HepG2 (cell line): ENCODE measurements at regions not wholly inside any gene's neighbourhood (a gene's known extent, or its start where the extent isn't known, plus 50 kb on each side); places are given as distances from the start of the nearest gene placed in this dataset.

Experiments
- E2F2 ChIP-seq: sonication (generic); formaldehyde crosslinking; IDR thresholded peaks from 2 replicates; pipeline ENCODE4 v1.4.0; 2020; ENCODE audit warnings: missing genetic modification reagents, borderline replicate concordance
- FOXK1 ChIP-seq: sonication (generic); formaldehyde crosslinking; IDR thresholded peaks from 2 replicates; pipeline ENCODE4 v1.4.0; 2020; ENCODE audit warnings: low read depth, missing genetic modification reagents, borderline replicate concordance
- HNRNPLL ChIP-seq: fragments of 200-400 bp; formaldehyde crosslinking; IDR thresholded peaks from 2 replicates; pipeline ENCODE4 v1.6.1; 2017; ENCODE audit warnings: mild to moderate bottlenecking, low read depth, low read length; ENCODE audit not compliant: poor library complexity, severe bottlenecking
- MTA1 ChIP-seq: sonication (generic); formaldehyde crosslinking; IDR thresholded peaks from 2 replicates; pipeline ENCODE4 v1.4.0; 2020; ENCODE audit warnings: missing genetic modification reagents, mild to moderate bottlenecking, borderline replicate concordance
- MYNN ChIP-seq: sonication (generic); formaldehyde crosslinking; IDR thresholded peaks from 2 replicates; pipeline ENCODE4 v1.4.0; 2020; ENCODE audit warnings: mild to moderate bottlenecking, low read depth, missing genetic modification reagents
- PBX2 ChIP-seq: IDR thresholded peaks from 2 replicates; pipeline ENCODE4 v1.6.1; 2016; ENCODE audit warnings: control low read depth
- SRSF9 ChIP-seq: fragments of 200-400 bp; formaldehyde crosslinking; IDR thresholded peaks from 2 replicates; pipeline ENCODE4 v1.6.1; 2018; ENCODE audit warnings: borderline replicate concordance, mild to moderate bottlenecking, low read depth, low read length; ENCODE audit not compliant: insufficient read depth, poor library complexity, severe bottlenecking
- SRY ChIP-seq: sonication (generic); formaldehyde crosslinking; IDR thresholded peaks from 2 replicates; pipeline ENCODE4 v1.8.0; 2022; ENCODE audit warnings: mild to moderate bottlenecking, missing genetic modification reagents
- TEAD2 ChIP-seq: sonication (generic); formaldehyde crosslinking; IDR thresholded peaks from 2 replicates; pipeline ENCODE4 v1.9.0; 2021; ENCODE audit warnings: missing genetic modification reagents
- ZBTB20 ChIP-seq: sonication (generic); formaldehyde crosslinking; IDR thresholded peaks from 2 replicates; pipeline ENCODE4 v1.8.1; 2023; ENCODE audit warnings: missing genetic modification reagents, low read depth, mild to moderate bottlenecking, borderline replicate concordance
- ZBTB21 ChIP-seq: sonication (generic); formaldehyde crosslinking; IDR thresholded peaks from 2 replicates; pipeline ENCODE4 v1.4.0; 2020; ENCODE audit warnings: missing genetic modification reagents
- ZNF703 ChIP-seq: sonication (generic); formaldehyde crosslinking; IDR thresholded peaks from 2 replicates; pipeline ENCODE4 v1.5.1; 2020; ENCODE audit warnings: missing genetic modification reagents, mild to moderate bottlenecking, moderate library complexity, borderline replicate concordance
- ZNF775 ChIP-seq: sonication (generic); formaldehyde crosslinking; IDR thresholded peaks from 2 replicates; pipeline ENCODE4 v1.4.0; 2020; ENCODE audit warnings: missing genetic modification reagents, mild to moderate bottlenecking, moderate library complexity, borderline replicate concordance
- ZNF782 ChIP-seq: sonication (generic); formaldehyde crosslinking; IDR thresholded peaks from 2 replicates; pipeline ENCODE4 v1.4.0; 2020; ENCODE audit warnings: missing genetic modification reagents, mild to moderate bottlenecking, borderline replicate concordance
- TF ChIP-seq, protein P1 (sequence below): sonication (generic); formaldehyde crosslinking; IDR thresholded peaks from 2 replicates; pipeline ENCODE4 v1.5.1; 2020; ENCODE audit warnings: missing genetic modification reagents, mild to moderate bottlenecking, borderline replicate concordance
- TF ChIP-seq, protein P2 (sequence below): IDR thresholded peaks from 2 replicates; pipeline ENCODE4 v1.6.1; 2016; ENCODE audit warnings: mild to moderate bottlenecking
- TF ChIP-seq, protein P3 (sequence below): sonication (generic); formaldehyde crosslinking; IDR thresholded peaks from 2 replicates; pipeline ENCODE4 v1.4.0; 2020; ENCODE audit warnings: missing genetic modification reagents

- TF ChIP-seq SRY (CRISPR knock-in tag) (0 out of 2 replicates have a peak, but pooled peaks have one; percentile 53), FOXK1 (CRISPR knock-in tag) (peak; percentile 89; the same call in 1 of the 2 replicates), ZBTB21 (CRISPR knock-in tag) (peak; percentile 51; the same call in 1 of the 2 replicates), ZNF782 (no peak; the same call in 1 of the 2 replicates), TEAD2 (CRISPR knock-in tag) (no peak), ZBTB20 (no peak), ZNF703 (no peak), ZNF775 (no peak), HNRNPLL (no peak), E2F2 (CRISPR knock-in tag) (0 out of 2 replicates have a peak, but pooled peaks have one; percentile 43), MYNN (CRISPR knock-in tag) (no peak), SRSF9 (no peak), PBX2 (CRISPR knock-in tag) (no peak), MTA1 (CRISPR knock-in tag) (no peak)
- TF ChIP-seq, protein P1, sequence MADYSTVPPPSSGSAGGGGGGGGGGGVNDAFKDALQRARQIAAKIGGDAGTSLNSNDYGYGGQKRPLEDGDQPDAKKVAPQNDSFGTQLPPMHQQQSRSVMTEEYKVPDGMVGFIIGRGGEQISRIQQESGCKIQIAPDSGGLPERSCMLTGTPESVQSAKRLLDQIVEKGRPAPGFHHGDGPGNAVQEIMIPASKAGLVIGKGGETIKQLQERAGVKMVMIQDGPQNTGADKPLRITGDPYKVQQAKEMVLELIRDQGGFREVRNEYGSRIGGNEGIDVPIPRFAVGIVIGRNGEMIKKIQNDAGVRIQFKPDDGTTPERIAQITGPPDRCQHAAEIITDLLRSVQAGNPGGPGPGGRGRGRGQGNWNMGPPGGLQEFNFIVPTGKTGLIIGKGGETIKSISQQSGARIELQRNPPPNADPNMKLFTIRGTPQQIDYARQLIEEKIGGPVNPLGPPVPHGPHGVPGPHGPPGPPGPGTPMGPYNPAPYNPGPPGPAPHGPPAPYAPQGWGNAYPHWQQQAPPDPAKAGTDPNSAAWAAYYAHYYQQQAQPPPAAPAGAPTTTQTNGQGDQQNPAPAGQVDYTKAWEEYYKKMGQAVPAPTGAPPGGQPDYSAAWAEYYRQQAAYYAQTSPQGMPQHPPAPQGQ (CRISPR knock-in tag): no peak
- TF ChIP-seq, protein P2, sequence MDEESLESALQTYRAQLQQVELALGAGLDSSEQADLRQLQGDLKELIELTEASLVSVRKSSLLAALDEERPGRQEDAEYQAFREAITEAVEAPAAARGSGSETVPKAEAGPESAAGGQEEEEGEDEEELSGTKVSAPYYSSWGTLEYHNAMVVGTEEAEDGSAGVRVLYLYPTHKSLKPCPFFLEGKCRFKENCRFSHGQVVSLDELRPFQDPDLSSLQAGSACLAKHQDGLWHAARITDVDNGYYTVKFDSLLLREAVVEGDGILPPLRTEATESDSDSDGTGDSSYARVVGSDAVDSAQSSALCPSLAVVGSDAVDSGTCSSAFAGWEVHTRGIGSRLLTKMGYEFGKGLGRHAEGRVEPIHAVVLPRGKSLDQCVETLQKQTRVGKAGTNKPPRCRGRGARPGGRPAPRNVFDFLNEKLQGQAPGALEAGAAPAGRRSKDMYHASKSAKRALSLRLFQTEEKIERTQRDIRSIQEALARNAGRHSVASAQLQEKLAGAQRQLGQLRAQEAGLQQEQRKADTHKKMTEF: peak; percentile 80; the same call in 1 of the 2 replicates
- TF ChIP-seq, protein P3, sequence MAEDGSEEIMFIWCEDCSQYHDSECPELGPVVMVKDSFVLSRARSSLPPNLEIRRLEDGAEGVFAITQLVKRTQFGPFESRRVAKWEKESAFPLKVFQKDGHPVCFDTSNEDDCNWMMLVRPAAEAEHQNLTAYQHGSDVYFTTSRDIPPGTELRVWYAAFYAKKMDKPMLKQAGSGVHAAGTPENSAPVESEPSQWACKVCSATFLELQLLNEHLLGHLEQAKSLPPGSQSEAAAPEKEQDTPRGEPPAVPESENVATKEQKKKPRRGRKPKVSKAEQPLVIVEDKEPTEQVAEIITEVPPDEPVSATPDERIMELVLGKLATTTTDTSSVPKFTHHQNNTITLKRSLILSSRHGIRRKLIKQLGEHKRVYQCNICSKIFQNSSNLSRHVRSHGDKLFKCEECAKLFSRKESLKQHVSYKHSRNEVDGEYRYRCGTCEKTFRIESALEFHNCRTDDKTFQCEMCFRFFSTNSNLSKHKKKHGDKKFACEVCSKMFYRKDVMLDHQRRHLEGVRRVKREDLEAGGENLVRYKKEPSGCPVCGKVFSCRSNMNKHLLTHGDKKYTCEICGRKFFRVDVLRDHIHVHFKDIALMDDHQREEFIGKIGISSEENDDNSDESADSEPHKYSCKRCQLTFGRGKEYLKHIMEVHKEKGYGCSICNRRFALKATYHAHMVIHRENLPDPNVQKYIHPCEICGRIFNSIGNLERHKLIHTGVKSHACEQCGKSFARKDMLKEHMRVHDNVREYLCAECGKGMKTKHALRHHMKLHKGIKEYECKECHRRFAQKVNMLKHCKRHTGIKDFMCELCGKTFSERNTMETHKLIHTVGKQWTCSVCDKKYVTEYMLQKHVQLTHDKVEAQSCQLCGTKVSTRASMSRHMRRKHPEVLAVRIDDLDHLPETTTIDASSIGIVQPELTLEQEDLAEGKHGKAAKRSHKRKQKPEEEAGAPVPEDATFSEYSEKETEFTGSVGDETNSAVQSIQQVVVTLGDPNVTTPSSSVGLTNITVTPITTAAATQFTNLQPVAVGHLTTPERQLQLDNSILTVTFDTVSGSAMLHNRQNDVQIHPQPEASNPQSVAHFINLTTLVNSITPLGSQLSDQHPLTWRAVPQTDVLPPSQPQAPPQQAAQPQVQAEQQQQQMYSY: no peak
Observed at GRCh38 chr5:15008476-15008875, 136.9 kb upstream of the ANKH start (continued).
